ENCODE measurements at regions not wholly inside any gene's neighbourhood (a gene's known extent, or its start where the extent isn't known, plus 50 kb on each side); places are given as distances from the start of the nearest gene placed in this dataset.

GRCh38 chr2:9771481-9772017 lies 71.7 kb upstream of the TAF1B start:
- H3K9ac ChIP-seq (ENCODE audit: low read depth, low read length), result no peak overlapping the region
- peaks cover 19% of the 10 kb centered on the region; the same call in 1 of the 2 replicates for H3K4me1 ChIP-seq (ENCODE audit: insufficient read depth, low read length)
- no peaks in the 10 kb centered on the region for H3K36me3 ChIP-seq (ENCODE audit: insufficient read depth, low read depth, low read length)
- no peak overlapping the region for H3K4me3 ChIP-seq (ENCODE audit: low read length)
- peaks cover 20% of the 10 kb centered on the region for H3K27me3 ChIP-seq (ENCODE audit: insufficient read depth, low read length)
- H3K27ac ChIP-seq (ENCODE audit: low read length), result no peak overlapping the region
- no peaks in the 10 kb centered on the region for H3K9me3 ChIP-seq (ENCODE audit: insufficient read depth, low read depth, low read length)

GRCh38 chr2:9772035-9772998 lies 71.0 kb upstream of the TAF1B start:
- H3K36me3 ChIP-seq (ENCODE audit: insufficient read depth, low read depth, low read length), result no peaks in the 10 kb centered on the region
- H3K4me3 ChIP-seq (ENCODE audit: low read length), result no peak overlapping the region
- peaks cover 19% of the 10 kb centered on the region; the same call in 1 of the 2 replicates for H3K4me1 ChIP-seq (ENCODE audit: insufficient read depth, low read length)
- no peaks in the 10 kb centered on the region for H3K9me3 ChIP-seq (ENCODE audit: insufficient read depth, low read depth, low read length)
- no peak overlapping the region for H3K9ac ChIP-seq (ENCODE audit: low read depth, low read length)
- H3K27me3 ChIP-seq (ENCODE audit: insufficient read depth, low read length), result peaks cover 20% of the 10 kb centered on the region
- no peak overlapping the region for H3K27ac ChIP-seq (ENCODE audit: low read length)

- Histone ChIP-seq H3K4me3 (ENCODE audit: low read length) (no peak overlapping the region), H3K27ac (ENCODE audit: low read length) (no peak overlapping the region), H3K4me1 (ENCODE audit: insufficient read depth, low read length) (peaks cover 19% of the 10 kb centered on the region; the same call in 1 of the 2 replicates), H3K9me3 (ENCODE audit: insufficient read depth, low read depth, low read length) (no peaks in the 10 kb centered on the region), H3K27me3 (ENCODE audit: insufficient read depth, low read length) (peaks cover 14% of the 10 kb centered on the region), H3K36me3 (ENCODE audit: insufficient read depth, low read depth, low read length) (no peaks in the 10 kb centered on the region), H3K9ac (ENCODE audit: low read depth, low read length) (no peak overlapping the region)
These were observed 70.0 kb upstream of the TAF1B start for GRCh38 chr2:9772999-9773902.

- Histone ChIP-seq H3K27ac (ENCODE audit: low read length) (no peak overlapping the region), H3K27me3 (ENCODE audit: insufficient read depth, low read length) (peaks cover 11% of the 10 kb centered on the region), H3K9ac (ENCODE audit: low read depth, low read length) (no peak overlapping the region)
These were observed 69.4 kb upstream of the TAF1B start for GRCh38 chr2:9773903-9774239.

GRCh38 chr2:9774266-9774665 lies 69.0 kb upstream of the TAF1B start:
- H3K9ac ChIP-seq (ENCODE audit: low read depth, low read length), result no peak overlapping the region
- no peak overlapping the region for H3K4me3 ChIP-seq (ENCODE audit: low read length)
- no peaks in the 10 kb centered on the region for H3K36me3 ChIP-seq (ENCODE audit: insufficient read depth, low read depth, low read length)
- no peak overlapping the region for H3K27ac ChIP-seq (ENCODE audit: low read length)
- peaks cover 11% of the 10 kb centered on the region for H3K4me1 ChIP-seq (ENCODE audit: insufficient read depth, low read length)
- peaks cover 7% of the 10 kb centered on the region for H3K27me3 ChIP-seq (ENCODE audit: insufficient read depth, low read length)
- no peaks in the 10 kb centered on the region for H3K9me3 ChIP-seq (ENCODE audit: insufficient read depth, low read depth, low read length)

More at GRCh38 chr2:9773903-9774239, 69.4 kb upstream of the TAF1B start:
- peaks cover 15% of the 10 kb centered on the region for H3K4me1 ChIP-seq (ENCODE audit: insufficient read depth, low read length)
- H3K4me3 ChIP-seq (ENCODE audit: low read length), result no peak overlapping the region
- H3K9me3 ChIP-seq (ENCODE audit: insufficient read depth, low read depth, low read length), result no peaks in the 10 kb centered on the region
- no peaks in the 10 kb centered on the region for H3K36me3 ChIP-seq (ENCODE audit: insufficient read depth, low read depth, low read length)

- Histone ChIP-seq H3K4me3 (ENCODE audit: low read length) (no peak overlapping the region), H3K9ac (ENCODE audit: low read depth, low read length) (no peak overlapping the region), H3K36me3 (ENCODE audit: insufficient read depth, low read depth, low read length) (no peaks in the 10 kb centered on the region), H3K9me3 (ENCODE audit: insufficient read depth, low read depth, low read length) (no peaks in the 10 kb centered on the region), H3K27me3 (ENCODE audit: insufficient read depth, low read length) (no peaks in the 10 kb centered on the region), H3K27ac (ENCODE audit: low read length) (no peak overlapping the region), H3K4me1 (ENCODE audit: insufficient read depth, low read length) (peaks cover 3% of the 10 kb centered on the region)
These were observed 67.9 kb upstream of the TAF1B start for GRCh38 chr2:9775351-9775750.

- Histone ChIP-seq H3K36me3 (ENCODE audit: insufficient read depth, low read depth, low read length) (no peaks in the 10 kb centered on the region), H3K27ac (ENCODE audit: low read length) (no peak overlapping the region), H3K27me3 (ENCODE audit: insufficient read depth, low read length) (no peaks in the 10 kb centered on the region), H3K4me1 (ENCODE audit: insufficient read depth, low read length) (peaks cover 3% of the 10 kb centered on the region), H3K9me3 (ENCODE audit: insufficient read depth, low read depth, low read length) (no peaks in the 10 kb centered on the region), H3K4me3 (ENCODE audit: low read length) (no peak overlapping the region), H3K9ac (ENCODE audit: low read depth, low read length) (no peak overlapping the region)
These were observed 67.1 kb upstream of the TAF1B start for GRCh38 chr2:9775999-9776712.

- H3K9me3 ChIP-seq (ENCODE audit: insufficient read depth, low read depth, low read length), result no peaks in the 10 kb centered on the region
- H3K9ac ChIP-seq (ENCODE audit: low read depth, low read length), result no peak overlapping the region
- no peak overlapping the region for H3K4me3 ChIP-seq (ENCODE audit: low read length)
- no peak overlapping the region for H3K27ac ChIP-seq (ENCODE audit: low read length)
- no peaks in the 10 kb centered on the region; the same call in none of the 2 replicates for H3K4me1 ChIP-seq (ENCODE audit: insufficient read depth, low read length)
- no peaks in the 10 kb centered on the region for H3K36me3 ChIP-seq (ENCODE audit: insufficient read depth, low read depth, low read length)
- H3K27me3 ChIP-seq (ENCODE audit: insufficient read depth, low read length), result no peaks in the 10 kb centered on the region
These were observed 66.2 kb upstream of the TAF1B start for GRCh38 chr2:9777081-9777480.

GRCh38 chr2:9778012-9778411 lies 65.3 kb upstream of the TAF1B start:
- Histone ChIP-seq H3K4me1 (ENCODE audit: insufficient read depth, low read length) (no peaks in the 10 kb centered on the region; the same call in 1 of the 2 replicates), H3K9ac (ENCODE audit: low read depth, low read length) (no peak overlapping the region)

GRCh38 chr2:9778471-9779316 lies 64.6 kb upstream of the TAF1B start:
- no peaks in the 10 kb centered on the region; the same call in 1 of the 2 replicates for H3K4me1 ChIP-seq (ENCODE audit: insufficient read depth, low read length)
- H3K27me3 ChIP-seq (ENCODE audit: insufficient read depth, low read length), result no peaks in the 10 kb centered on the region
- no peak overlapping the region for H3K27ac ChIP-seq (ENCODE audit: low read length)
- H3K9me3 ChIP-seq (ENCODE audit: insufficient read depth, low read depth, low read length), result no peaks in the 10 kb centered on the region
- no peaks in the 10 kb centered on the region for H3K36me3 ChIP-seq (ENCODE audit: insufficient read depth, low read depth, low read length)
- H3K9ac ChIP-seq (ENCODE audit: low read depth, low read length), result no peak overlapping the region
- H3K4me3 ChIP-seq (ENCODE audit: low read length), result no peak overlapping the region

More at GRCh38 chr2:9778012-9778411, 65.3 kb upstream of the TAF1B start:
- Histone ChIP-seq H3K27me3 (ENCODE audit: insufficient read depth, low read length) (no peaks in the 10 kb centered on the region), H3K27ac (ENCODE audit: low read length) (no peak overlapping the region), H3K9me3 (ENCODE audit: insufficient read depth, low read depth, low read length) (no peaks in the 10 kb centered on the region), H3K4me3 (ENCODE audit: low read length) (no peak overlapping the region), H3K36me3 (ENCODE audit: insufficient read depth, low read depth, low read length) (no peaks in the 10 kb centered on the region)
